ENCODE measurements at regions not wholly inside any gene's neighbourhood (a gene's known extent, or its start where the extent isn't known, plus 50 kb on each side); places are given as distances from the start of the nearest gene placed in this dataset.

DNA sequence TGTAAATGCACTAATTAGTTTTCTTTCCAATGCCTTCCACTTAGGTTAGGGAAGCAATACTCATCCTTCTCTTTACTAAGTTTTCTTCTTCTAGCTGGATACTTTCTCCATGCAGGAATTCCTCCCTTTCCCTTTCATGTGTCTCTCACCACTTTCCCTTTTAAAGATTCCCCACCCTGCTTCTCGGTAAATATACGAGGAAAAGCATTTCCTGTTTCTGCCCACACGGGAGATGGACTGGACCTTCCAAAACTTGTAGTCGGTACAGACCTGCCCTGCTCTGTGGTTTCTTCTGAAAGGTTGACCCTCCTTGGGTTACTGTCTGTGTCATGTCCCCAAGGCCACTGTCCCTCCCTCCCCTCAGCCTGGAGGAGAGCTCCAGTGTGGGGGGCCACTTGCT lies 58.9 kb upstream of the LYZL2 start:
- TF ChIP-seq, protein P1, sequence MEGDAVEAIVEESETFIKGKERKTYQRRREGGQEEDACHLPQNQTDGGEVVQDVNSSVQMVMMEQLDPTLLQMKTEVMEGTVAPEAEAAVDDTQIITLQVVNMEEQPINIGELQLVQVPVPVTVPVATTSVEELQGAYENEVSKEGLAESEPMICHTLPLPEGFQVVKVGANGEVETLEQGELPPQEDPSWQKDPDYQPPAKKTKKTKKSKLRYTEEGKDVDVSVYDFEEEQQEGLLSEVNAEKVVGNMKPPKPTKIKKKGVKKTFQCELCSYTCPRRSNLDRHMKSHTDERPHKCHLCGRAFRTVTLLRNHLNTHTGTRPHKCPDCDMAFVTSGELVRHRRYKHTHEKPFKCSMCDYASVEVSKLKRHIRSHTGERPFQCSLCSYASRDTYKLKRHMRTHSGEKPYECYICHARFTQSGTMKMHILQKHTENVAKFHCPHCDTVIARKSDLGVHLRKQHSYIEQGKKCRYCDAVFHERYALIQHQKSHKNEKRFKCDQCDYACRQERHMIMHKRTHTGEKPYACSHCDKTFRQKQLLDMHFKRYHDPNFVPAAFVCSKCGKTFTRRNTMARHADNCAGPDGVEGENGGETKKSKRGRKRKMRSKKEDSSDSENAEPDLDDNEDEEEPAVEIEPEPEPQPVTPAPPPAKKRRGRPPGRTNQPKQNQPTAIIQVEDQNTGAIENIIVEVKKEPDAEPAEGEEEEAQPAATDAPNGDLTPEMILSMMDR (IDR thresholded peaks at IDR 0.05), result no peak
- no peak for TF ChIP-seq POLR2A (IDR thresholded peaks at IDR 0.05)
